ENCODE measurements at regions not wholly inside any gene's neighbourhood (a gene's known extent, or its start where the extent isn't known, plus 50 kb on each side); places are given as distances from the start of the nearest gene placed in this dataset.
"Not testable (repeated sequence)": the region's sequence is repeated elsewhere in the genome, so short reads cannot be mapped to it uniquely, and the experiment has no call there.

GRCh38 chr7:136104269-136104603 lies 127.1 kb upstream of the MTPN start:
- Mint-ChIP-seq H3K4me3 (no peak overlapping the region), H3K9me3 (peaks cover 22% of the 10 kb centered on the region), H3K4me1 (ENCODE audit: low read depth) (no peaks in the 10 kb centered on the region), H3K27ac (no peak overlapping the region), H3K27me3 (no peaks in the 10 kb centered on the region), H3K36me3 (peaks cover 13% of the 10 kb centered on the region)
- DNase-seq: no peak
- CTCF ChIA-PET: interaction anchor here (0.8 to 1.0 kb wide), 2 partner anchors 8 to 11 kb away, joined by 3 to 4 read pairs; no protein-coding TSS in a partner anchor
- POLR2A ChIA-PET: no interaction called here
- intact Hi-C loops (cut with micrococcal nuclease): loop anchor here (10.0 kb wide), 1 partner anchor 61 kb away; no protein-coding TSS in a partner anchor

- H3K4me1 Mint-ChIP-seq (ENCODE audit: low read depth): no peaks in the 10 kb centered on the region
- ChIA-PET POLR2A (no interaction called here), CTCF (interaction anchor here (0.8 to 2.3 kb wide), 2 partner anchors 9 to 12 kb away, joined by 4 to 13 read pairs; no protein-coding TSS in a partner anchor)
- no peak overlapping the region for H3K27ac Mint-ChIP-seq
- DNase-seq: no peak
- no peaks in the 10 kb centered on the region for H3K27me3 Mint-ChIP-seq
- peaks cover 13% of the 10 kb centered on the region for H3K36me3 Mint-ChIP-seq
- intact Hi-C loops (cut with micrococcal nuclease): loop anchor here (10.0 kb wide), 1 partner anchor 61 kb away; no protein-coding TSS in a partner anchor
- H3K9me3 Mint-ChIP-seq: peaks cover 20% of the 10 kb centered on the region
- H3K4me3 Mint-ChIP-seq: no peak overlapping the region
Measured at GRCh38 chr7:136103545-136104268, 126.5 kb upstream of the MTPN start.

- ChIA-PET CTCF (interaction anchor here (2.3 kb wide), 1 partner anchor 12 kb away, joined by 13 read pairs; no protein-coding TSS in a partner anchor), POLR2A (interaction anchor here (0.7 kb wide), 1 partner anchor 1167 kb away, joined by 4 read pairs; no protein-coding TSS in a partner anchor)
- Mint-ChIP-seq H3K36me3 (peaks cover 7% of the 10 kb centered on the region), H3K9me3 (peaks cover 14% of the 10 kb centered on the region), H3K4me1 (ENCODE audit: low read depth) (no peaks in the 10 kb centered on the region), H3K27ac (no peak overlapping the region), H3K4me3 (no peak overlapping the region), H3K27me3 (no peaks in the 10 kb centered on the region)
- intact Hi-C loops (cut with micrococcal nuclease): loop anchor here (10.0 kb wide), 1 partner anchor 62 kb away; no protein-coding TSS in a partner anchor
- no peak for DNase-seq
Measured at GRCh38 chr7:136102881-136103280, 125.7 kb upstream of the MTPN start.

- POLR2A ChIA-PET; H3K4me3 Mint-ChIP-seq; H3K27ac Mint-ChIP-seq; H3K27me3 Mint-ChIP-seq; DNase-seq; CTCF ChIA-PET; H3K4me1 Mint-ChIP-seq (ENCODE audit: low read depth); intact Hi-C loops (cut with micrococcal nuclease): not testable (repeated sequence)
- H3K36me3 Mint-ChIP-seq: peaks cover 19% of the 10 kb centered on the region
- peaks cover 12% of the 10 kb centered on the region for H3K9me3 Mint-ChIP-seq
Measured at GRCh38 chr7:136092714-136093113, 115.6 kb upstream of the MTPN start.

GRCh38 chr7:136087881-136088280 lies 110.7 kb upstream of the MTPN start:
- CTCF ChIA-PET: no interaction called here
- Mint-ChIP-seq H3K4me1 (ENCODE audit: low read depth) (no peaks in the 10 kb centered on the region), H3K27ac (no peak overlapping the region)

GRCh38 chr7:136086712-136087111 lies 109.6 kb upstream of the MTPN start:
- no peaks in the 10 kb centered on the region for H3K27me3 Mint-ChIP-seq
- CTCF ChIA-PET: no interaction called here
- H3K4me1 Mint-ChIP-seq (ENCODE audit: low read depth): no peaks in the 10 kb centered on the region
- peak; percentile 19 for DNase-seq
- peaks cover 3% of the 10 kb centered on the region for H3K36me3 Mint-ChIP-seq
- H3K4me3 Mint-ChIP-seq: no peak overlapping the region
- H3K9me3 Mint-ChIP-seq: no peaks in the 10 kb centered on the region
- intact Hi-C loops (cut with micrococcal nuclease): no loop called here
- no peak overlapping the region for H3K27ac Mint-ChIP-seq
- POLR2A ChIA-PET: no interaction called here

More at GRCh38 chr7:136087881-136088280, 110.7 kb upstream of the MTPN start:
- POLR2A ChIA-PET: no interaction called here
- intact Hi-C loops (cut with micrococcal nuclease): no loop called here
- H3K36me3 Mint-ChIP-seq: peaks cover 9% of the 10 kb centered on the region
- no peak overlapping the region for H3K4me3 Mint-ChIP-seq
- no peak for DNase-seq
- no peaks in the 10 kb centered on the region for H3K27me3 Mint-ChIP-seq
- H3K9me3 Mint-ChIP-seq: peaks cover 3% of the 10 kb centered on the region

- POLR2A ChIA-PET: no interaction called here
- no peak overlapping the region for H3K27ac Mint-ChIP-seq
- no peaks in the 10 kb centered on the region for H3K4me1 Mint-ChIP-seq (ENCODE audit: low read depth)
- H3K4me3 Mint-ChIP-seq: no peak overlapping the region
- H3K36me3 Mint-ChIP-seq: no peaks in the 10 kb centered on the region
- DNase-seq: no peak
- CTCF ChIA-PET: interaction anchor here (2.4 kb wide), 1 partner anchor 36 kb away, joined by 9 read pairs; no protein-coding TSS in a partner anchor
- intact Hi-C loops (cut with micrococcal nuclease): no loop called here
- H3K9me3 Mint-ChIP-seq: no peaks in the 10 kb centered on the region
- H3K27me3 Mint-ChIP-seq: no peaks in the 10 kb centered on the region
Measured at GRCh38 chr7:136079934-136080333, 102.8 kb upstream of the MTPN start.

- Mint-ChIP-seq H3K36me3 (no peaks in the 10 kb centered on the region), H3K9me3 (no peaks in the 10 kb centered on the region), H3K4me3 (no peak overlapping the region), H3K4me1 (ENCODE audit: low read depth) (no peaks in the 10 kb centered on the region), H3K27me3 (no peaks in the 10 kb centered on the region), H3K27ac (no peak overlapping the region)
- ChIA-PET CTCF (interaction anchor here (2.4 kb wide), 1 partner anchor 36 kb away, joined by 9 read pairs; no protein-coding TSS in a partner anchor), POLR2A (no interaction called here)
- intact Hi-C loops (cut with micrococcal nuclease): no loop called here
- DNase-seq: no peak
Measured at GRCh38 chr7:136079478-136079892, 102.3 kb upstream of the MTPN start.

- Mint-ChIP-seq H3K36me3 (peaks cover under 1% of the 10 kb centered on the region), H3K4me1 (ENCODE audit: low read depth) (no peaks in the 10 kb centered on the region), H3K9me3 (no peaks in the 10 kb centered on the region), H3K27me3 (no peaks in the 10 kb centered on the region), H3K27ac (no peak overlapping the region), H3K4me3 (no peak overlapping the region)
- DNase-seq: no peak
- ChIA-PET CTCF (interaction anchor here (2.4 kb wide), 1 partner anchor 37 kb away, joined by 9 read pairs; no protein-coding TSS in a partner anchor), POLR2A (no interaction called here)
- intact Hi-C loops (cut with micrococcal nuclease): no loop called here
Measured at GRCh38 chr7:136079066-136079465, 101.9 kb upstream of the MTPN start.

GRCh38 chr7:136078630-136079029 lies 101.5 kb upstream of the MTPN start:
- Mint-ChIP-seq H3K27ac (no peak overlapping the region), H3K4me3 (no peak overlapping the region), H3K27me3 (no peaks in the 10 kb centered on the region), H3K4me1 (ENCODE audit: low read depth) (no peaks in the 10 kb centered on the region), H3K9me3 (no peaks in the 10 kb centered on the region), H3K36me3 (peaks cover 1% of the 10 kb centered on the region)
- DNase-seq: no peak
- intact Hi-C loops (cut with micrococcal nuclease): no loop called here
- ChIA-PET CTCF (interaction anchor here (2.4 kb wide), 1 partner anchor 37 kb away, joined by 9 read pairs; no protein-coding TSS in a partner anchor), POLR2A (no interaction called here)

GRCh38 chr7:136076954-136077353 lies 99.8 kb upstream of the MTPN start:
- intact Hi-C loops (cut with micrococcal nuclease): no loop called here
- ChIA-PET CTCF (no interaction called here), POLR2A (no interaction called here)
- no peak overlapping the region for H3K27ac Mint-ChIP-seq
- DNase-seq: no peak
- no peaks in the 10 kb centered on the region for H3K27me3 Mint-ChIP-seq
- no peaks in the 10 kb centered on the region for H3K4me1 Mint-ChIP-seq (ENCODE audit: low read depth)
- H3K4me3 Mint-ChIP-seq: no peak overlapping the region
- H3K36me3 Mint-ChIP-seq: peaks cover 1% of the 10 kb centered on the region
- H3K9me3 Mint-ChIP-seq: no peaks in the 10 kb centered on the region

GRCh38 chr7:136074843-136075242 lies 97.7 kb upstream of the MTPN start:
- intact Hi-C loops (cut with micrococcal nuclease): no loop called here
- H3K9me3 Mint-ChIP-seq: no peaks in the 10 kb centered on the region
- CTCF ChIA-PET: no interaction called here
- H3K4me1 Mint-ChIP-seq (ENCODE audit: low read depth): no peaks in the 10 kb centered on the region
- no peak overlapping the region for H3K27ac Mint-ChIP-seq
- H3K36me3 Mint-ChIP-seq: peaks cover 1% of the 10 kb centered on the region
- no peaks in the 10 kb centered on the region for H3K27me3 Mint-ChIP-seq
- H3K4me3 Mint-ChIP-seq: no peak overlapping the region
- DNase-seq: no peak
- POLR2A ChIA-PET: no interaction called here

- intact Hi-C loops (cut with micrococcal nuclease): no loop called here
- H3K27ac Mint-ChIP-seq: no peak overlapping the region
- no peak for DNase-seq
- H3K27me3 Mint-ChIP-seq: no peaks in the 10 kb centered on the region
- H3K4me3 Mint-ChIP-seq: no peak overlapping the region
- H3K36me3 Mint-ChIP-seq: peaks cover 1% of the 10 kb centered on the region
- no peaks in the 10 kb centered on the region for H3K4me1 Mint-ChIP-seq (ENCODE audit: low read depth)
- ChIA-PET CTCF (no interaction called here), POLR2A (no interaction called here)
- no peaks in the 10 kb centered on the region for H3K9me3 Mint-ChIP-seq
Measured at GRCh38 chr7:136072447-136072846, 95.3 kb upstream of the MTPN start.
